AG08395 (cell line): ENCODE measurements at regions not wholly inside any gene's neighbourhood (a gene's known extent, or its start where the extent isn't known, plus 50 kb on each side); places are given as distances from the start of the nearest gene placed in this dataset.
"Not testable (repeated sequence)": the region's sequence is repeated elsewhere in the genome, so short reads cannot be mapped to it uniquely, and the experiment has no call there.

ENCODE experiments used
- DNase-seq: peaks from one replicate; pipeline ENCODE4 v3.0.0; 2012; ENCODE audit warnings: mixed read lengths, low spot score

GRCh38 chrX:8025705-8026104 lies 98.5 kb upstream of the PNPLA4 start:
- DNase-seq = no peak

GRCh38 chrX:8018934-8019333 lies 91.7 kb upstream of the PNPLA4 start:
- DNase-seq = no peak

- no peak for DNase-seq
These were observed 82.9 kb upstream of the PNPLA4 start for GRCh38 chrX:8010105-8010504.

- no peak for DNase-seq
These were observed 78.6 kb upstream of the PNPLA4 start for GRCh38 chrX:8005678-8006347.

- DNase-seq = no peak
These were observed 76.1 kb upstream of the PNPLA4 start for GRCh38 chrX:8003147-8003883.

GRCh38 chrX:7996851-7997250 lies 69.6 kb upstream of the PNPLA4 start:
- DNase-seq = no peak

GRCh38 chrX:7996414-7996813 lies 69.2 kb upstream of the PNPLA4 start:
- DNase-seq = peak; percentile 17

GRCh38 chrX:7993873-7994272 lies 66.7 kb upstream of the PNPLA4 start:
- no peak for DNase-seq

- DNase-seq = not testable (repeated sequence)
These were observed 61.0 kb upstream of the PNPLA4 start for GRCh38 chrX:7988013-7988759.

GRCh38 chrX:7987160-7988012 lies 60.2 kb upstream of the PNPLA4 start:
- DNase-seq = no peak

GRCh38 chrX:7986738-7987137 lies 59.5 kb upstream of the PNPLA4 start:
- DNase-seq = not testable (repeated sequence)

GRCh38 chrX:7985568-7985967 lies 58.4 kb upstream of the PNPLA4 start:
- DNase-seq = peak; percentile 2

- no peak for DNase-seq
These were observed 56.4 kb upstream of the PNPLA4 start for GRCh38 chrX:7983581-7983980.
